Liver (tissue), 8 donors: ENCODE measurements at regions not wholly inside any gene's neighbourhood (a gene's known extent, or its start where the extent isn't known, plus 50 kb on each side); places are given as distances from the start of the nearest gene placed in this dataset.

Experiments used
- DNase-seq: peaks from one replicate; pipeline ENCODE4 v3.0.0-alpha.2; 2017; ENCODE audit warnings: low spot score
- H3K27ac ChIP-seq, 2 donors: one replicate each; pipeline ENCODE4 v1.7.0; 2013; ENCODE audit warnings: inconsistent platforms in 2 of 2, low read length in 2 of 2, control low read depth in 1 of 2, low read depth in 1 of 2, mild to moderate bottlenecking in 1 of 2
- H3K27me3 ChIP-seq, 4 donors: one replicate each; pipeline versions ENCODE4 v1.6.1 to v1.7.0; 2013; ENCODE audit warnings: low read length in 3 of 4, inconsistent platforms in 1 of 4, mild to moderate bottlenecking in 1 of 4, moderate library complexity in 1 of 4; ENCODE audit not compliant: control insufficient read depth in 4 of 4, insufficient read depth in 4 of 4
- H3K36me3 ChIP-seq, 4 donors: one replicate each; pipeline versions ENCODE4 v1.6.1 to v1.7.0; 2013; ENCODE audit warnings: low read length in 3 of 4, mild to moderate bottlenecking in 3 of 4, low read depth in 1 of 4, moderate library complexity in 1 of 4; ENCODE audit not compliant: control insufficient read depth in 4 of 4, insufficient read depth in 3 of 4
- H3K4me1 ChIP-seq, 4 donors: one replicate each; pipeline versions ENCODE4 v1.6.1 to v1.7.0; 2013; ENCODE audit warnings: low read length in 3 of 4, mild to moderate bottlenecking in 3 of 4, moderate library complexity in 1 of 4; ENCODE audit not compliant: control insufficient read depth in 4 of 4, insufficient read depth in 4 of 4
- H3K4me3 ChIP-seq, 3 donors: one replicate each; pipeline versions ENCODE4 v1.6.1 to v1.7.0; 2013; ENCODE audit warnings: low read length in 3 of 3, control low read depth in 1 of 3, low read depth in 1 of 3, mild to moderate bottlenecking in 1 of 3
- H3K9ac ChIP-seq, 2 donors: one replicate each; pipeline ENCODE4 v1.7.0; 2013; ENCODE audit warnings: low read length in 2 of 2, mild to moderate bottlenecking in 2 of 2, moderate library complexity in 2 of 2, control low read depth in 1 of 2, low read depth in 1 of 2
- H3K9me3 ChIP-seq, 4 donors: one replicate each; pipeline versions ENCODE4 v1.6.1 to v1.7.0; 2013; ENCODE audit warnings: low read length in 3 of 4; ENCODE audit not compliant: control insufficient read depth in 4 of 4
- EGR1 ChIP-seq, 2 donors: IDR thresholded peaks; 2 replicates each; pipeline ENCODE4 v1.6.1; 2016 to 2018; ENCODE audit warnings: antibody characterized with exemption in 2 of 2, low read depth in 2 of 2
- FOXA1 ChIP-seq: IDR thresholded peaks from 2 replicates; pipeline ENCODE4 v1.6.1; 2016; ENCODE audit warnings: antibody characterized with exemption
- FOXA2 ChIP-seq: IDR thresholded peaks from 2 replicates; pipeline ENCODE4 v1.6.1; 2016; ENCODE audit warnings: antibody characterized with exemption
- JUND ChIP-seq, 2 donors: IDR thresholded peaks; 2 replicates each; pipeline ENCODE4 v1.6.1; 2016; ENCODE audit warnings: antibody characterized with exemption in 2 of 2
- NR2F2 ChIP-seq: IDR thresholded peaks from 2 replicates; pipeline ENCODE4 v1.6.1; 2016; ENCODE audit warnings: antibody characterized with exemption
- RAD21 ChIP-seq, 2 donors: IDR thresholded peaks; 2 replicates each; pipeline ENCODE4 v1.6.1; 2016; ENCODE audit warnings: antibody characterized with exemption in 2 of 2, mild to moderate bottlenecking in 2 of 2
- RXRA ChIP-seq, 2 donors: IDR thresholded peaks; 2 replicates each; pipeline ENCODE4 v1.6.1; 2017 to 2018; ENCODE audit warnings: antibody characterized with exemption in 2 of 2, mild to moderate bottlenecking in 1 of 2
- SP1 ChIP-seq: IDR thresholded peaks from 2 replicates; pipeline ENCODE4 v1.6.1; 2018; ENCODE audit warnings: antibody characterized with exemption, mild to moderate bottlenecking
- TAF1 ChIP-seq: conservative IDR thresholded peaks from 2 replicates; pipeline ENCODE4 v1.6.1; 2016; ENCODE audit warnings: antibody characterized with exemption, mild to moderate bottlenecking
- YY1 ChIP-seq: IDR thresholded peaks from 2 replicates; pipeline ENCODE4 v1.6.1; 2016; ENCODE audit warnings: antibody characterized with exemption, mild to moderate bottlenecking
- WGBS: extraction: QIAGEN DNeasy Blood & Tissue Kit; methylation state at CpG from one replicate; pipeline ENCODE4 v1.1.7; 2013; 5-methylcytosine and 5-hydroxymethylcytosine counted together
- TF ChIP-seq, protein P1 (sequence below): IDR thresholded peaks from 2 replicates; pipeline ENCODE4 v1.6.1; 2016; ENCODE audit warnings: antibody characterized with exemption
- TF ChIP-seq, protein P2 (sequence below): IDR thresholded peaks from 2 replicates; pipeline ENCODE4 v1.6.1; 2016; ENCODE audit warnings: antibody characterized with exemption, mild to moderate bottlenecking
- TF ChIP-seq, protein P3 (sequence below): fragments of 150-350 bp; IDR thresholded peaks from 2 replicates; pipeline ENCODE4 v1.5.1; 2017; ENCODE audit warnings: improper control_type of control experiment, low read depth, low read length; ENCODE audit not compliant: missing input control
- donor health status: healthy.
- donor health status: healthy.
- donor health status: healthy.
- donor health status: healthy.
- donor health status: healthy.

DNA sequence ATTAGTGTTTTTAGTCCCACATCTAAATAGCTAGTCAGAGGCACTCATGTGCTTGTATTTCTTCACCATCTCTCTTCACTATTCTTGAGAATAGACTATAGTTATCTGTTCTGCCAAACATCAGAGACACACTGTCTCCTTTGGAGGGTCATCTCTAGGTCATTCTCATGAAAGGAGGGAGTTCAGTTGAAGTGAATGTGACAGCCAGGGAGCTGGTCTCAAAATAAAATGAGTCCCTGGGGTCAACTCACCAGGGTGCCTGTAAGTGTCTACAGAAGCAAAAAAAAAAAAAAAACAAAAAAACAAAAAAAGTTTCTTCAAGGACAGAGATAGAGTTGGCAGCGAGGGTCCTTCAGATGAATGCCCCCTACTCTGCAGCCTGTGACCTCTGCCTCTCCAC, 171.0 kb downstream of the ID4 start:
- no peak overlapping the region for H3K27ac ChIP-seq
- H3K27me3 ChIP-seq, result peaks cover 0 to 2% (median 0%) of the 10 kb centered on the region in 4 donors
- H3K4me1 ChIP-seq, result no peaks in the 10 kb centered on the region
- DNase-seq, result no peak
- no peak overlapping the region for H3K9ac ChIP-seq
- no peak overlapping the region for H3K4me3 ChIP-seq
- TF ChIP-seq RXRA (IDR thresholded peaks at IDR 0.05), result peak in 1 of 2 donors; percentile 15
- TF ChIP-seq NR2F2, result peak; percentile 37
- TF ChIP-seq, protein P1, sequence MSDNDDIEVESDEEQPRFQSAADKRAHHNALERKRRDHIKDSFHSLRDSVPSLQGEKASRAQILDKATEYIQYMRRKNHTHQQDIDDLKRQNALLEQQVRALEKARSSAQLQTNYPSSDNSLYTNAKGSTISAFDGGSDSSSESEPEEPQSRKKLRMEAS, result no peak
- TF ChIP-seq, protein P2, sequence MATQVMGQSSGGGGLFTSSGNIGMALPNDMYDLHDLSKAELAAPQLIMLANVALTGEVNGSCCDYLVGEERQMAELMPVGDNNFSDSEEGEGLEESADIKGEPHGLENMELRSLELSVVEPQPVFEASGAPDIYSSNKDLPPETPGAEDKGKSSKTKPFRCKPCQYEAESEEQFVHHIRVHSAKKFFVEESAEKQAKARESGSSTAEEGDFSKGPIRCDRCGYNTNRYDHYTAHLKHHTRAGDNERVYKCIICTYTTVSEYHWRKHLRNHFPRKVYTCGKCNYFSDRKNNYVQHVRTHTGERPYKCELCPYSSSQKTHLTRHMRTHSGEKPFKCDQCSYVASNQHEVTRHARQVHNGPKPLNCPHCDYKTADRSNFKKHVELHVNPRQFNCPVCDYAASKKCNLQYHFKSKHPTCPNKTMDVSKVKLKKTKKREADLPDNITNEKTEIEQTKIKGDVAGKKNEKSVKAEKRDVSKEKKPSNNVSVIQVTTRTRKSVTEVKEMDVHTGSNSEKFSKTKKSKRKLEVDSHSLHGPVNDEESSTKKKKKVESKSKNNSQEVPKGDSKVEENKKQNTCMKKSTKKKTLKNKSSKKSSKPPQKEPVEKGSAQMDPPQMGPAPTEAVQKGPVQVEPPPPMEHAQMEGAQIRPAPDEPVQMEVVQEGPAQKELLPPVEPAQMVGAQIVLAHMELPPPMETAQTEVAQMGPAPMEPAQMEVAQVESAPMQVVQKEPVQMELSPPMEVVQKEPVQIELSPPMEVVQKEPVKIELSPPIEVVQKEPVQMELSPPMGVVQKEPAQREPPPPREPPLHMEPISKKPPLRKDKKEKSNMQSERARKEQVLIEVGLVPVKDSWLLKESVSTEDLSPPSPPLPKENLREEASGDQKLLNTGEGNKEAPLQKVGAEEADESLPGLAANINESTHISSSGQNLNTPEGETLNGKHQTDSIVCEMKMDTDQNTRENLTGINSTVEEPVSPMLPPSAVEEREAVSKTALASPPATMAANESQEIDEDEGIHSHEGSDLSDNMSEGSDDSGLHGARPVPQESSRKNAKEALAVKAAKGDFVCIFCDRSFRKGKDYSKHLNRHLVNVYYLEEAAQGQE, result no peak
- no peak for TF ChIP-seq FOXA1
- TF ChIP-seq FOXA2, result no peak
- WGBS, result 13% methylated on average over 1 of the region's 1 CpG
- peaks cover 0 to 3% (median 0%) of the 10 kb centered on the region in 4 donors for H3K9me3 ChIP-seq
- H3K36me3 ChIP-seq, result no peaks in the 10 kb centered on the region

DNA sequence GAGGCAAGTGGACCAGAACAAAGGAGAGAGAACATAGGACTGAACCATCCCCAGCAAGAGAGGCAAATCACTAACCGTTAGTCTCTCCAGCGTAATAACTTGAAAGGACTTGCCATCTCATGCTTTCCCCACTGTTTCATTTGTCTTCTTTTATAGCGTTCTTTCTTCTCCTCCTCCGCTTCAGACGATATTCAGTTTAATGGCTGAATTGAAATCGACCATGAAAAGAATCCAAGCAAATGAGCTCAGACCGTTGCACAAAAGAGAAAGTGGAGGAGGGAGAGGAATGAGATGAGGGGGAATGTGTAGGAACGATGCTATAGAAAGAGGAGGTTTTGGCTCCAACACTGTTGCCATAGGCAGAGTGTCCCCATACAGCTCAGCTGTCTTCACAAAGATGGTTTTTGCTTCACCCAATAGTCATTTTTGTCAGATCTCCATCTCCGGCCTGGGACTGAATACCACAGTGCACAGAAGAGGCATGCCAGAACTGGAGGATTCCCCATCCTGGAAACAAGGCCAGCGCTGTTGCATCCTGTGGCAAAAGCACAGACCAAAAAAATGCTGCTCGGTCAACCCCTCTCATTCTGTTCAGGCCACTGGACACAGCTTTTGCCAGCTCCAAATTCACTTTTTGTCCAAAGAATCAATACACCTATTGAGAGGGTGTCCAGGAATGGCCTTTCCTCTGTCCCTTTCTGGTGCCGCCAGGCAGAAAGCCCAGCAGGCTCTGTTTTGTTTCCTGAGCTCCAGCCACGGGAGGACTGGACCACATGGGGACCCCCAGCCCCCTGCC, 176.1 kb downstream of the ID4 start:
- H3K9me3 ChIP-seq, result no peaks in the 10 kb centered on the region
- TF ChIP-seq JUND (IDR thresholded peaks at IDR 0.05), result no peak
- no peak for TF ChIP-seq EGR1 (IDR thresholded peaks at IDR 0.05; ENCODE audit: low read depth in 2 of 2)
- no peak for TF ChIP-seq NR2F2
- TF ChIP-seq YY1, result no peak
- TF ChIP-seq, protein P2, result no peak
- no peak for TF ChIP-seq RXRA (IDR thresholded peaks at IDR 0.05)
- TF ChIP-seq SP1, result no peak
- TF ChIP-seq RAD21 (IDR thresholded peaks at IDR 0.05), result no peak
- TF ChIP-seq, protein P3, sequence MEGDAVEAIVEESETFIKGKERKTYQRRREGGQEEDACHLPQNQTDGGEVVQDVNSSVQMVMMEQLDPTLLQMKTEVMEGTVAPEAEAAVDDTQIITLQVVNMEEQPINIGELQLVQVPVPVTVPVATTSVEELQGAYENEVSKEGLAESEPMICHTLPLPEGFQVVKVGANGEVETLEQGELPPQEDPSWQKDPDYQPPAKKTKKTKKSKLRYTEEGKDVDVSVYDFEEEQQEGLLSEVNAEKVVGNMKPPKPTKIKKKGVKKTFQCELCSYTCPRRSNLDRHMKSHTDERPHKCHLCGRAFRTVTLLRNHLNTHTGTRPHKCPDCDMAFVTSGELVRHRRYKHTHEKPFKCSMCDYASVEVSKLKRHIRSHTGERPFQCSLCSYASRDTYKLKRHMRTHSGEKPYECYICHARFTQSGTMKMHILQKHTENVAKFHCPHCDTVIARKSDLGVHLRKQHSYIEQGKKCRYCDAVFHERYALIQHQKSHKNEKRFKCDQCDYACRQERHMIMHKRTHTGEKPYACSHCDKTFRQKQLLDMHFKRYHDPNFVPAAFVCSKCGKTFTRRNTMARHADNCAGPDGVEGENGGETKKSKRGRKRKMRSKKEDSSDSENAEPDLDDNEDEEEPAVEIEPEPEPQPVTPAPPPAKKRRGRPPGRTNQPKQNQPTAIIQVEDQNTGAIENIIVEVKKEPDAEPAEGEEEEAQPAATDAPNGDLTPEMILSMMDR, result no peak
- TF ChIP-seq TAF1, result no peak
- no peaks in the 10 kb centered on the region for H3K4me1 ChIP-seq
- WGBS, result 79% methylated on average over 13 of the region's 13 CpGs
- no peak overlapping the region for H3K27ac ChIP-seq
- peaks cover 0 to 2% (median 0%) of the 10 kb centered on the region in 4 donors for H3K27me3 ChIP-seq
- no peaks in the 10 kb centered on the region for H3K36me3 ChIP-seq
- no peak overlapping the region for H3K9ac ChIP-seq
- H3K4me3 ChIP-seq, result no peak overlapping the region
- DNase-seq, result no peak
